Naive B cell (primary cell): ENCODE measurements at regions not wholly inside any gene's neighbourhood (a gene's known extent, or its start where the extent isn't known, plus 50 kb on each side); places are given as distances from the start of the nearest gene placed in this dataset.

Experiments used
- ATAC-seq, 2 donors: fragments of 150-1000 bp; cut with Tn5 transposase; 2 replicates each; pipeline ENCODE4 v1.10.0; 2021; ENCODE audit warnings: low read depth in 2 of 2, mild to moderate bottlenecking in 2 of 2, moderate library complexity in 2 of 2
- DNase-seq: peaks from one replicate; pipeline ENCODE4 v3.0.0; 2022
- H3K27ac Mint-ChIP-seq, 6 donors: one replicate each; pipeline ENCODE4 v1.8.0; 2020 to 2022; ENCODE audit warnings: mild to moderate bottlenecking in 6 of 6, mixed read lengths in 6 of 6, moderate library complexity in 5 of 6, inconsistent platforms in 2 of 6
- H3K27me3 Mint-ChIP-seq, 3 donors: one replicate each; pipeline ENCODE4 v1.8.0; 2021 to 2022; ENCODE audit warnings: mixed read lengths in 3 of 3, mild to moderate bottlenecking in 1 of 3
- H3K36me3 Mint-ChIP-seq, 2 donors: one replicate each; pipeline ENCODE4 v1.8.0; 2020 to 2022; ENCODE audit warnings: mixed read lengths in 2 of 2, inconsistent platforms in 1 of 2, mild to moderate bottlenecking in 1 of 2
- H3K4me1 Mint-ChIP-seq, 3 donors: one replicate each; pipeline ENCODE4 v1.8.0; 2020 to 2022; ENCODE audit warnings: mixed read lengths in 3 of 3, inconsistent platforms in 1 of 3, mild to moderate bottlenecking in 1 of 3, moderate library complexity in 1 of 3
- H3K4me3 Mint-ChIP-seq, 8 donors: one replicate each; pipeline ENCODE4 v1.8.0; 2020 to 2022; ENCODE audit warnings: mild to moderate bottlenecking in 8 of 8, mixed read lengths in 8 of 8, moderate library complexity in 8 of 8, inconsistent platforms in 2 of 8
- H3K9me3 Mint-ChIP-seq, 7 donors: one replicate each; pipeline ENCODE4 v1.8.0; 2020 to 2022; ENCODE audit warnings: mixed read lengths in 7 of 7, mild to moderate bottlenecking in 5 of 7, inconsistent platforms in 2 of 7, moderate library complexity in 1 of 7

GRCh38 chr6:18600255-18600654, 213.1 kb downstream of the RNF144B start:
- no peak for DNase-seq
- Mint-ChIP-seq H3K27me3 (peaks cover 17 to 29% (median 20%) of the 10 kb centered on the region in 3 donors), H3K9me3 (no peaks in the 10 kb centered on the region), H3K4me1 (peaks cover 3 to 4% (median 3%) of the 10 kb centered on the region in 3 donors), H3K4me3 (no peak overlapping the region), H3K27ac (no peak overlapping the region), H3K36me3 (no peaks in the 10 kb centered on the region)
- ATAC-seq, result no peak

GRCh38 chr6:18601516-18602020, 214.4 kb downstream of the RNF144B start:
- DNase-seq (no peak), ATAC-seq (no peak)
- H3K36me3 Mint-ChIP-seq, result no peaks in the 10 kb centered on the region
- H3K4me3 Mint-ChIP-seq, result no peak overlapping the region
- H3K27ac Mint-ChIP-seq, result no peak overlapping the region
- H3K4me1 Mint-ChIP-seq, result no peaks in the 10 kb centered on the region
- peaks cover 11 to 33% (median 16%) of the 10 kb centered on the region in 3 donors for H3K27me3 Mint-ChIP-seq
- H3K9me3 Mint-ChIP-seq, result no peaks in the 10 kb centered on the region

- Mint-ChIP-seq H3K27me3 (peaks cover 8 to 33% (median 24%) of the 10 kb centered on the region in 3 donors), H3K4me3 (no peak overlapping the region), H3K36me3 (no peaks in the 10 kb centered on the region), H3K4me1 (no peaks in the 10 kb centered on the region), H3K9me3 (peaks cover 0 to 4% (median 0%) of the 10 kb centered on the region in 7 donors), H3K27ac (no peak overlapping the region)
- DNase-seq (no peak), ATAC-seq (no peak)
Observed at GRCh38 chr6:18602931-18603330, 215.8 kb downstream of the RNF144B start.

GRCh38 chr6:18603361-18603760, 216.2 kb downstream of the RNF144B start:
- Mint-ChIP-seq H3K27ac (no peak overlapping the region), H3K9me3 (peaks cover 0 to 4% (median 0%) of the 10 kb centered on the region in 7 donors), H3K27me3 (peaks cover 8 to 33% (median 26%) of the 10 kb centered on the region in 3 donors), H3K4me1 (no peaks in the 10 kb centered on the region), H3K36me3 (no peaks in the 10 kb centered on the region), H3K4me3 (no peak overlapping the region)
- ATAC-seq (no peak), DNase-seq (no peak)

- ATAC-seq, result no peak
- no peak overlapping the region for H3K4me3 Mint-ChIP-seq
- H3K27me3 Mint-ChIP-seq, result peaks cover 5 to 27% (median 22%) of the 10 kb centered on the region in 3 donors
Observed at GRCh38 chr6:18605841-18606240, 218.7 kb downstream of the RNF144B start.

GRCh38 chr6:18609715-18610114, 222.6 kb downstream of the RNF144B start:
- DNase-seq, result no peak
- ATAC-seq, result no peak
- Mint-ChIP-seq H3K27me3 (peaks cover 14 to 20% (median 16%) of the 10 kb centered on the region in 3 donors), H3K9me3 (peaks cover 0 to 15% (median 5%) of the 10 kb centered on the region in 7 donors), H3K4me1 (no peaks in the 10 kb centered on the region), H3K27ac (no peak overlapping the region), H3K36me3 (no peaks in the 10 kb centered on the region), H3K4me3 (no peak overlapping the region)

More at GRCh38 chr6:18605841-18606240, 218.7 kb downstream of the RNF144B start:
- H3K4me1 Mint-ChIP-seq, result no peaks in the 10 kb centered on the region
- H3K9me3 Mint-ChIP-seq, result peaks cover 0 to 12% (median 3%) of the 10 kb centered on the region in 7 donors
- H3K27ac Mint-ChIP-seq, result no peak overlapping the region
- no peaks in the 10 kb centered on the region for H3K36me3 Mint-ChIP-seq
- DNase-seq, result no peak

GRCh38 chr6:18613319-18613925, 226.3 kb downstream of the RNF144B start:
- peaks cover 14 to 22% (median 17%) of the 10 kb centered on the region in 3 donors for H3K27me3 Mint-ChIP-seq
- DNase-seq, result no peak
- no peak overlapping the region for H3K4me3 Mint-ChIP-seq
- H3K36me3 Mint-ChIP-seq, result peaks cover 0 to 2% of the 10 kb centered on the region in 2 donors
- no peaks in the 10 kb centered on the region for H3K4me1 Mint-ChIP-seq
- H3K9me3 Mint-ChIP-seq, result peaks cover 5 to 15% (median 8%) of the 10 kb centered on the region in 7 donors
- H3K27ac Mint-ChIP-seq, result no peak overlapping the region
- ATAC-seq, result no peak

- peaks cover 7 to 19% (median 15%) of the 10 kb centered on the region in 3 donors for H3K27me3 Mint-ChIP-seq
- H3K9me3 Mint-ChIP-seq, result no peaks in the 10 kb centered on the region
- H3K4me1 Mint-ChIP-seq, result no peaks in the 10 kb centered on the region
- ATAC-seq (no peak), DNase-seq (no peak)
- H3K27ac Mint-ChIP-seq, result no peak overlapping the region
- no peak overlapping the region for H3K4me3 Mint-ChIP-seq
- no peaks in the 10 kb centered on the region for H3K36me3 Mint-ChIP-seq
Observed at GRCh38 chr6:18629571-18629970, 242.4 kb downstream of the RNF144B start.

- Mint-ChIP-seq H3K27ac (no peak overlapping the region), H3K4me3 (no peak overlapping the region), H3K9me3 (no peaks in the 10 kb centered on the region), H3K36me3 (no peaks in the 10 kb centered on the region), H3K27me3 (peaks cover 7 to 24% (median 17%) of the 10 kb centered on the region in 3 donors), H3K4me1 (no peaks in the 10 kb centered on the region)
- DNase-seq (no peak), ATAC-seq (no peak)
Observed at GRCh38 chr6:18632670-18633410, 245.7 kb downstream of the RNF144B start.

- H3K27me3 Mint-ChIP-seq, result peaks cover 7 to 27% (median 24%) of the 10 kb centered on the region in 3 donors
- ATAC-seq (no peak), DNase-seq (no peak)
- no peaks in the 10 kb centered on the region for H3K4me1 Mint-ChIP-seq
- peaks cover 0 to 11% (median 0%) of the 10 kb centered on the region in 7 donors for H3K9me3 Mint-ChIP-seq
- no peaks in the 10 kb centered on the region for H3K36me3 Mint-ChIP-seq
- no peak overlapping the region for H3K27ac Mint-ChIP-seq
- H3K4me3 Mint-ChIP-seq, result no peak overlapping the region
Observed at GRCh38 chr6:18634912-18635311, 247.8 kb downstream of the RNF144B start.

- Mint-ChIP-seq H3K36me3 (no peaks in the 10 kb centered on the region), H3K4me1 (no peaks in the 10 kb centered on the region), H3K27me3 (peaks cover 0 to 11% (median 4%) of the 10 kb centered on the region in 3 donors), H3K9me3 (peaks cover 0 to 14% (median 6%) of the 10 kb centered on the region in 7 donors), H3K4me3 (no peak overlapping the region), H3K27ac (no peak overlapping the region)
- DNase-seq (no peak), ATAC-seq (no peak)
Observed at GRCh38 chr6:18640134-18640533, 253.0 kb downstream of the RNF144B start.

- Mint-ChIP-seq H3K36me3 (no peaks in the 10 kb centered on the region), H3K27ac (peak overlapping the region in 1 of 6 donors; percentile 40), H3K27me3 (peaks cover 0 to 11% (median 4%) of the 10 kb centered on the region in 3 donors), H3K4me3 (no peak overlapping the region), H3K9me3 (peaks cover 0 to 14% (median 6%) of the 10 kb centered on the region in 7 donors), H3K4me1 (no peaks in the 10 kb centered on the region)
- DNase-seq (no peak), ATAC-seq (no peak)
Observed at GRCh38 chr6:18640754-18641153, 253.6 kb downstream of the RNF144B start.

- H3K4me1 Mint-ChIP-seq, result no peaks in the 10 kb centered on the region
- H3K27ac Mint-ChIP-seq, result no peak overlapping the region
- DNase-seq (no peak), ATAC-seq (no peak)
- no peaks in the 10 kb centered on the region for H3K36me3 Mint-ChIP-seq
- peaks cover 0 to 10% (median 5%) of the 10 kb centered on the region in 3 donors for H3K27me3 Mint-ChIP-seq
- no peak overlapping the region for H3K4me3 Mint-ChIP-seq
- H3K9me3 Mint-ChIP-seq, result peaks cover 8 to 30% (median 12%) of the 10 kb centered on the region in 7 donors
Observed at GRCh38 chr6:18654821-18655220, 267.7 kb downstream of the RNF144B start.

GRCh38 chr6:18656506-18656905, 269.4 kb downstream of the RNF144B start:
- no peak overlapping the region for H3K27ac Mint-ChIP-seq
- peaks cover 8 to 30% (median 13%) of the 10 kb centered on the region in 7 donors for H3K9me3 Mint-ChIP-seq
- ATAC-seq, result no peak

More at GRCh38 chr6:18656506-18656905, 269.4 kb downstream of the RNF144B start:
- peaks cover 0 to 10% (median 0%) of the 10 kb centered on the region in 3 donors for H3K27me3 Mint-ChIP-seq
- DNase-seq, result no peak
- no peak overlapping the region for H3K4me3 Mint-ChIP-seq
- no peaks in the 10 kb centered on the region for H3K36me3 Mint-ChIP-seq
- H3K4me1 Mint-ChIP-seq, result no peaks in the 10 kb centered on the region
